Spleen (tissue), 7 donors: ENCODE measurements at regions not wholly inside any gene's neighbourhood (a gene's known extent, or its start where the extent isn't known, plus 50 kb on each side); places are given as distances from the start of the nearest gene placed in this dataset.

ENCODE experiments used
- POLR2A ChIP-seq, 3 donors: fragments of 450-650 bp; IDR thresholded peaks; one replicate each; pipeline ENCODE4 v1.5.1; 2017; ENCODE audit warnings: antibody characterized with exemption in 3 of 3, mild to moderate bottlenecking in 1 of 3
- POLR2AphosphoS5 ChIP-seq, 3 donors: sonication (generic); formaldehyde crosslinking; IDR thresholded peaks; one replicate each; pipeline ENCODE4 v1.5.1; 2017; ENCODE audit warnings: antibody characterized with exemption in 3 of 3
- TF ChIP-seq, protein P1 (sequence below), 11 experiments: fragments of 200-600 bp in 7 of 11; fragments of 450-650 bp in 4 of 11; sonication (generic) in 4 of 11; IDR thresholded peaks in 8 of 11; conservative IDR thresholded peaks in 3 of 11; 1 replicate in 7 of 11; 2 replicates in 4 of 11; pipeline versions ENCODE4 v1.4.0 to v1.8.0; 2016 to 2021; ENCODE audit warnings: antibody characterized with exemption in 11 of 11, inconsistent platforms in 4 of 11, mild to moderate bottlenecking in 1 of 11
- donor health status: DM: no; HTN: no; CAD: no; lungs with moderate emphysema.
- donor health status: DM: no; HTN: no; CAD: no.
- donor health status: DM: no; HTN: no; CAD: no.

DNA sequence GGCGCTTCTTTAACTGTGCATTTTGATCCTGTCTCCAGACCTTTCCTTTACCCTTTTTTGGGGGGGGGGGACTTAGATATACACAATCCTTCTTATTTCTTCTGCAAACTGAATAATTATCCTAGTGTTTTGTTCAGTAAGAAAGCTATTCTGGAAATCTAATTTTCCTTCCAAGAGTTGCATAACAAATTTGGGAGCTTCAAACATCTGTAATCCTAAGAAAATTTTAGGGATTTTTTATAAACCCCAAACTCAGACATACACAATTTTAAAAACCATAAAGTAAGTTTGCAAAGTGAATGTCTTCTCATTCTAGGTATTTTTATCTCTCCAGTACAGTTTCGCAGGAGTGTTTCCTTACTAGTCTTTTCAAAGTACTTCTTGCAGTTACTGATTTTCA, 182.7 kb upstream of the E2F7 start:
- TF ChIP-seq, protein P1, sequence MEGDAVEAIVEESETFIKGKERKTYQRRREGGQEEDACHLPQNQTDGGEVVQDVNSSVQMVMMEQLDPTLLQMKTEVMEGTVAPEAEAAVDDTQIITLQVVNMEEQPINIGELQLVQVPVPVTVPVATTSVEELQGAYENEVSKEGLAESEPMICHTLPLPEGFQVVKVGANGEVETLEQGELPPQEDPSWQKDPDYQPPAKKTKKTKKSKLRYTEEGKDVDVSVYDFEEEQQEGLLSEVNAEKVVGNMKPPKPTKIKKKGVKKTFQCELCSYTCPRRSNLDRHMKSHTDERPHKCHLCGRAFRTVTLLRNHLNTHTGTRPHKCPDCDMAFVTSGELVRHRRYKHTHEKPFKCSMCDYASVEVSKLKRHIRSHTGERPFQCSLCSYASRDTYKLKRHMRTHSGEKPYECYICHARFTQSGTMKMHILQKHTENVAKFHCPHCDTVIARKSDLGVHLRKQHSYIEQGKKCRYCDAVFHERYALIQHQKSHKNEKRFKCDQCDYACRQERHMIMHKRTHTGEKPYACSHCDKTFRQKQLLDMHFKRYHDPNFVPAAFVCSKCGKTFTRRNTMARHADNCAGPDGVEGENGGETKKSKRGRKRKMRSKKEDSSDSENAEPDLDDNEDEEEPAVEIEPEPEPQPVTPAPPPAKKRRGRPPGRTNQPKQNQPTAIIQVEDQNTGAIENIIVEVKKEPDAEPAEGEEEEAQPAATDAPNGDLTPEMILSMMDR (IDR thresholded peaks at IDR 0.05 in 8 of 11, conservative IDR thresholded peaks at IDR 0.05 in 3 of 11), result no peak
- TF ChIP-seq POLR2A (IDR thresholded peaks at IDR 0.05) (no peak), POLR2AphosphoS5 (IDR thresholded peaks at IDR 0.05) (no peak)
